ENCODE measurements at regions not wholly inside any gene's neighbourhood (a gene's known extent, or its start where the extent isn't known, plus 50 kb on each side); places are given as distances from the start of the nearest gene placed in this dataset.

DNA sequence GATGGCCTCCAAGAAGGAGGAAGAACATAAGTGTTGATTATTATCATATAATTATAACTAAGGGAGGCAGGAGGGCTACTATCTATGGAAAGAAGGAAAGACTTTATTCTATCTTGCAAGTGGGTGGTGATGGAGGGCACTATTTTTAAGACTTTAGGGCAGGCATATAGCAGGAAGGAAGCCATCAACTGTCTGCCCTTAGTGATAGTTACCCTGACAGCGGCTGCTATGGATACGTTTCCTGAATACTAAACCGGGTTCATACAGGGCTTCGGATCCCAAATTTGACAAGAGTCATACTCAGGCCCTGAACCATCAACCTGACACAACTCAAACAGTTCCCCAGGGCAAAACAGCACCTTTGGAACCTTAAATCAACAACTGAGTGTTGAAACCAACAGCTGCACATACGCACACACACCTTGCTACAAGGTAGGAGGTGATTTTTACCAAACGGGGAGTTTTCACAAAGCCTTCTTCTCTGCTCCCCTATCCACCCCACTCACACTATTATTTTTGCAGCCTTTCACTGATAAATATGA lies 397.2 kb downstream of the OMA1 start:
- H3K9ac ChIP-seq (ENCODE audit: insufficient read depth in 1 of 2, low read depth in 2 of 2, low read length in 2 of 2) = no peak overlapping the region
- BruUV-seq (replicated peaks) = no TSS peak
- FAIRE-seq = no peak
- H3K79me2 ChIP-seq (ENCODE audit: control insufficient read depth, insufficient read depth, low read length) = no peaks in the 10 kb centered on the region
- in situ Hi-C loops (cut with MboI) = no loop called here
- intact Hi-C loops (cut with micrococcal nuclease) = no loop called here
- H3K36me3 ChIP-seq (ENCODE audit: control insufficient read depth, insufficient read depth, low read length) = no peaks in the 10 kb centered on the region
- ATAC-seq = no peak
- no peaks in the 10 kb centered on the region for H3K9me1 ChIP-seq (ENCODE audit: control insufficient read depth, insufficient read depth, low read length)
- TF ChIP-seq, protein P1, sequence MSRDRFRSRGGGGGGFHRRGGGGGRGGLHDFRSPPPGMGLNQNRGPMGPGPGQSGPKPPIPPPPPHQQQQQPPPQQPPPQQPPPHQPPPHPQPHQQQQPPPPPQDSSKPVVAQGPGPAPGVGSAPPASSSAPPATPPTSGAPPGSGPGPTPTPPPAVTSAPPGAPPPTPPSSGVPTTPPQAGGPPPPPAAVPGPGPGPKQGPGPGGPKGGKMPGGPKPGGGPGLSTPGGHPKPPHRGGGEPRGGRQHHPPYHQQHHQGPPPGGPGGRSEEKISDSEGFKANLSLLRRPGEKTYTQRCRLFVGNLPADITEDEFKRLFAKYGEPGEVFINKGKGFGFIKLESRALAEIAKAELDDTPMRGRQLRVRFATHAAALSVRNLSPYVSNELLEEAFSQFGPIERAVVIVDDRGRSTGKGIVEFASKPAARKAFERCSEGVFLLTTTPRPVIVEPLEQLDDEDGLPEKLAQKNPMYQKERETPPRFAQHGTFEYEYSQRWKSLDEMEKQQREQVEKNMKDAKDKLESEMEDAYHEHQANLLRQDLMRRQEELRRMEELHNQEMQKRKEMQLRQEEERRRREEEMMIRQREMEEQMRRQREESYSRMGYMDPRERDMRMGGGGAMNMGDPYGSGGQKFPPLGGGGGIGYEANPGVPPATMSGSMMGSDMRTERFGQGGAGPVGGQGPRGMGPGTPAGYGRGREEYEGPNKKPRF (IDR thresholded peaks at IDR 0.05; ENCODE audit: low read depth, low read length) = no peak
- TF ChIP-seq SREBF2 (CRISPR knock-in tag; IDR thresholded peaks at IDR 0.05) (no peak), CEBPG (CRISPR knock-in tag; IDR thresholded peaks at IDR 0.05) (no peak), CEBPG (tag; conservative IDR thresholded peaks at IDR 0.05 in 1 of 2, IDR thresholded peaks at IDR 0.05 in 1 of 2) (no peak), ZNF174 (CRISPR knock-in tag; IDR thresholded peaks at IDR 0.05) (no peak), KLF10 (CRISPR knock-in tag; IDR thresholded peaks at IDR 0.05) (no peak), HDAC6 (IDR thresholded peaks at IDR 0.05; ENCODE audit: low read depth, low read length) (no peak), HLTF (IDR thresholded peaks at IDR 0.05) (no peak), CREB1 (IDR thresholded peaks at IDR 0.05) (no peak), CREB1 (CRISPR knock-in tag; IDR thresholded peaks at IDR 0.05) (no peak), ZNF699 (CRISPR knock-in tag; IDR thresholded peaks at IDR 0.05; ENCODE audit: insufficient replicate concordance) (no peak), ETV1 (tag; conservative IDR thresholded peaks at IDR 0.05; ENCODE audit: low read depth) (no peak), RFX1 (IDR thresholded peaks at IDR 0.05) (no peak; the same call in 1 of the 2 replicates), ZNF75A (CRISPR knock-in tag; IDR thresholded peaks at IDR 0.05) (no peak)
- TF ChIP-seq, protein P2, sequence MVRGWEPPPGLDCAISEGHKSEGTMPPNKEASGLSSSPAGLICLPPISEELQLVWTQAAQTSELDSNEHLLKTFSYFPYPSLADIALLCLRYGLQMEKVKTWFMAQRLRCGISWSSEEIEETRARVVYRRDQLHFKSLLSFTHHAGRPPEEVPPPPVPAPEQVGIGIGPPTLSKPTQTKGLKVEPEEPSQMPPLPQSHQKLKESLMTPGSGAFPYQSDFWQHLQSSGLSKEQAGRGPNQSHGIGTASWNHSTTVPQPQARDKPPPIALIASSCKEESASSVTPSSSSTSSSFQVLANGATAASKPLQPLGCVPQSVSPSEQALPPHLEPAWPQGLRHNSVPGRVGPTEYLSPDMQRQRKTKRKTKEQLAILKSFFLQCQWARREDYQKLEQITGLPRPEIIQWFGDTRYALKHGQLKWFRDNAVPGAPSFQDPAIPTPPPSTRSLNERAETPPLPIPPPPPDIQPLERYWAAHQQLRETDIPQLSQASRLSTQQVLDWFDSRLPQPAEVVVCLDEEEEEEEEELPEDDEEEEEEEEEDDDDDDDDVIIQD (CRISPR knock-in tag; IDR thresholded peaks at IDR 0.05) = no peak
- TF ChIP-seq, protein P3, sequence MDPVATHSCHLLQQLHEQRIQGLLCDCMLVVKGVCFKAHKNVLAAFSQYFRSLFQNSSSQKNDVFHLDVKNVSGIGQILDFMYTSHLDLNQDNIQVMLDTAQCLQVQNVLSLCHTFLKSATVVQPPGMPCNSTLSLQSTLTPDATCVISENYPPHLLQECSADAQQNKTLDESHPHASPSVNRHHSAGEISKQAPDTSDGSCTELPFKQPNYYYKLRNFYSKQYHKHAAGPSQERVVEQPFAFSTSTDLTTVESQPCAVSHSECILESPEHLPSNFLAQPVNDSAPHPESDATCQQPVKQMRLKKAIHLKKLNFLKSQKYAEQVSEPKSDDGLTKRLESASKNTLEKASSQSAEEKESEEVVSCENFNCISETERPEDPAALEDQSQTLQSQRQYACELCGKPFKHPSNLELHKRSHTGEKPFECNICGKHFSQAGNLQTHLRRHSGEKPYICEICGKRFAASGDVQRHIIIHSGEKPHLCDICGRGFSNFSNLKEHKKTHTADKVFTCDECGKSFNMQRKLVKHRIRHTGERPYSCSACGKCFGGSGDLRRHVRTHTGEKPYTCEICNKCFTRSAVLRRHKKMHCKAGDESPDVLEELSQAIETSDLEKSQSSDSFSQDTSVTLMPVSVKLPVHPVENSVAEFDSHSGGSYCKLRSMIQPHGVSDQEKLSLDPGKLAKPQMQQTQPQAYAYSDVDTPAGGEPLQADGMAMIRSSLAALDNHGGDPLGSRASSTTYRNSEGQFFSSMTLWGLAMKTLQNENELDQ (CRISPR knock-in tag; IDR thresholded peaks at IDR 0.05; ENCODE audit: borderline replicate concordance) = no peak
- H3K4me2 ChIP-seq (ENCODE audit: insufficient read depth, low read length) = no peak overlapping the region
- WGBS (ENCODE audit: insufficient coverage, low coverage, missing lambda C conversion rate) = 1% methylated on average over 6 of the region's 6 CpGs
- H2AFZ ChIP-seq (ENCODE audit: low read depth, low read length) = no peak overlapping the region
- ChIA-PET CTCF (ENCODE audit: low intra/inter-chr PET ratio) (no interaction called here), POLR2A (no interaction called here)
- no peaks in the 10 kb centered on the region for H3K9me3 ChIP-seq (replicated peaks; ENCODE audit: control insufficient read depth, insufficient read depth, low read depth, low read length)
- H3K4me3 ChIP-seq = no peak overlapping the region
- no peaks in the 10 kb centered on the region for H4K20me1 ChIP-seq (replicated peaks; ENCODE audit: control insufficient read depth, insufficient read depth, low read length)
- no peaks in the 10 kb centered on the region for H3K4me1 ChIP-seq (replicated peaks in 1 of 2; ENCODE audit: control insufficient read depth in 2 of 2, insufficient read depth in 2 of 2, low read length in 2 of 2)
- H3K27me3 ChIP-seq (ENCODE audit: control insufficient read depth in 2 of 2, insufficient read depth in 2 of 2, low read length in 2 of 2) = no peaks in the 10 kb centered on the region
- H3K27ac ChIP-seq (ENCODE audit: extremely low read depth, low read depth, low read length) = no peak overlapping the region
- DNase-seq (ENCODE audit: extremely low read depth in 1 of 4, low spot score in 3 of 4) = no peak

All from K562 (cell line).